HEK293 (cell line): ENCODE measurements at regions not wholly inside any gene's neighbourhood (a gene's known extent, or its start where the extent isn't known, plus 50 kb on each side); places are given as distances from the start of the nearest gene placed in this dataset.

Source experiments
- CTCF ChIP-seq: fragments of 450-650 bp; formaldehyde crosslinking; IDR thresholded peaks from 2 replicates; pipeline ENCODE4 v1.5.1; 2016; ENCODE audit warnings: missing biosample characterization, missing genetic modification characterization
- ZNF366 ChIP-seq: fragments of 450-650 bp; formaldehyde crosslinking; conservative IDR thresholded peaks from 2 replicates; pipeline ENCODE4 v1.5.1; 2016; ENCODE audit warnings: missing biosample characterization, missing genetic modification characterization

GRCh38 chr6:8578006-8578405 is 142.7 kb upstream of the SLC35B3 start:
- TF ChIP-seq CTCF (tag by site-specific recombination) (no peak), ZNF366 (tag by site-specific recombination) (no peak)
